IPS-NIHi7 (cell line): ENCODE measurements at regions not wholly inside any gene's neighbourhood (a gene's known extent, or its start where the extent isn't known, plus 50 kb on each side); places are given as distances from the start of the nearest gene placed in this dataset.

Experiments used
- DNase-seq: peaks from one replicate; pipeline ENCODE4 v3.0.0; 2012; ENCODE audit warnings: mixed read lengths; ENCODE audit errors: extremely low spot score

DNA sequence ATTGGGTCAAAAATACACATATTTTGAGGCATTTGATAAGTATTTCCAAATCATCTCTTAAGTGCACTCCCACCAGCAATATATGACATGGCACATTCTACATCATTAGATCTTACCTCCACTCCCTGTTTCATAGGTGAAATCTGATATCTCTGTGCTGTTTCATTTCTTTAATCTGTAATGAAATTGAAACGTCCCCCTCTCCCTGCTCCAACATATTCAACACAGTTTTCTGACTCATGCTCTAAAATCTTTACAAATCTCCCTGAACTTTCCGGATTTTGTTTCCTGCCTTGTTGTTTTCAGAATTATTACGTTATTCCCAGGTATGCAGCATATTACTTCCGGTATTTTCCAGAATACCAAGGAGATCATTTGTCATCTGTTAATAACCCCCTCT is 66.1 kb upstream of the AKT3 start:
- DNase-seq = no peak

DNA sequence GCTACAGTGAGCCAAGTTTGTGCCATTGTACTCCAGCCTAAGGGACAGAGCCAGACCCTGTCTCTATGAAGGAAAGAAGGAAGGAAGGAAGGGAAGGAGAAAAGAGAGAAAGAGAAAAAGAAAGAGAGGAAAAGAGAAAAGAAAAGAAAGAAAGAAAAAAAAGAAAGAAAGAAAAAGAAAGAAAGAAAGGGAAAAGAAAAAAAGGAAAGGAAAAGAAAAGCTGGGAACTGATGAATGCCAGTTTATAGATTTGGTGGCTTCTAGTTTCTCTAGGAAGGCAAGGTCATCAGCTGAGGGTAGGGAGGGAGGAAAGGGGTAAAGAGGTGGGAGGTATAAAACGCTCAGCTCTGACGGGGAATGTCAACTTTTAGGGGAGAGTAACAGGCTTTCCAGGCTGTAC is 62.3 kb upstream of the AKT3 start:
- no peak for DNase-seq

DNA sequence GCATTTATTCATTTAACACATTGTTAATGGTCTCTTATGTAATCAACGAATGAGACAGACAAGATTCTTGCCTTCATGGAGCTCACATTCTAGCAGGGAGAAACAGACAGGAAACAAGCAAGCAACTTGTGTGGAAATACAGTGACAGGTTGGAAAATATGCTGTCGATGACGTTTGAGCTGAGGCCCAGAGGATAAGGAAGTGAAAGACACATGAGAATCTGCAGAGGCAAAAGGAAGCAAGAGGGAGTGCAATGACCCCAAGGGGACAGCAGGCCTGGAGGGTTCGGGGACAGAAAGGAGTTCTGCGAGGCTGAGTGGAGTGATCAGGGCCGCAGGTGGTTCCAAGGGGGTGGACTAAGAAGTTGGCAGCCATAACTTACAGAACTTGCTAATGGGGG is 60.6 kb upstream of the AKT3 start:
- DNase-seq = no peak

DNA sequence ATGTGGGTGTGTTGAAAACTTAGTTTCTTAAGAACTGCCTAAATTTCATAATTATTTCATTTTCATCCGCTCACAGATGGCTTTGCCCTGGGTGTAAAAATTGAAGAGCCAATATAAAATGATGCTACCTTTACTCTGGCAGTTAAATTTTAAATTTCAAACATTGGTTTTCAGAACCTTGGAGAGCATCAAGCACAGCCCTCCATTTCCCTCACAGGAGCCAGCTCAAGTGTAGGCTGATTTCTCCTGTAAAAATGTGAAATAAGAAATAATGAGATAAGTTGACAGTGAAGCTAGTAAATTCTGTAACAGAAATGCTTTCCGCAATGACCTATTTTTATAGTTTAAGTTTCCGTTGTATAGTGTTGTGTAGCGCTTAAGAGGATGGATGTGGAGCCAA is 53.9 kb upstream of the AKT3 start:
- no peak for DNase-seq

DNA sequence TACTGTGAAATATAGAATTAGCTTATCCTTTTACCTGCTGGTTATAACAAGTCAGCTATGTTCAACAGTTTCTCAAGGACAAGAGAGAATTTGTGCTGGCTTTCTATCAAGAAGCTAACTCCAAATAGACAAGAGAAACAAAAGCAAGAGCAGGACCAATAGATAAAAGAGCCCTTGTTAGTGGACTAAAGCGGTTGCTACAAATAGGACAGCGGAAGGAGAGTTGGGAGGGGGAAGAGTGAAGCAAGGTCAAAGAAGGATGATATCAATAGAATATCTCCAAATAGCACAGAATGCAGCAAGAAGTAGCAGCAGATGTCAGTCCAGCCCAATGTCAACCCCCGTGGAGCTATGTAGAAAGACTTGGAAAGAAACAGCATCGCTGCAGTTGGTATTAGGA is 53.0 kb upstream of the AKT3 start:
- DNase-seq = no peak

DNA sequence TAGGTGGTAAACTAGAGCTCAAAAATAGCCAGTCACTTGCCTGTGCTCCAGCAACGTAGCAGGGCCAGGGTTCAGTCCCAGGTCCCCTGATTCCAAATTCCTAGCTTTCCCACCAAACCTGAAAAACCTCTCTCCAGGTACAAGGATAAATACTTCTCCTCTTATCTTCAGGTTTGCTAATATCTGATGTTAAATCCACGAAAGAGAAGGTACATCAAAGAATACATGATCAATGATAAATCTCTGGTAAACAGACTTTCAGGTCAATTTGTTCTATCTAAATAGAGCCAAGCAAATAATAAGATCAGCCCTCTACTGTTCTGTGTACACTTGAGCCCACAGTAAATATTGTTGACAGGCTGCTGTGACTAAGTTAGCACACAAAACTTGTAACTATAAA is 52.1 kb upstream of the AKT3 start:
- DNase-seq = no peak
